ENCODE measurements at regions not wholly inside any gene's neighbourhood (a gene's known extent, or its start where the extent isn't known, plus 50 kb on each side); places are given as distances from the start of the nearest gene placed in this dataset.

DNA sequence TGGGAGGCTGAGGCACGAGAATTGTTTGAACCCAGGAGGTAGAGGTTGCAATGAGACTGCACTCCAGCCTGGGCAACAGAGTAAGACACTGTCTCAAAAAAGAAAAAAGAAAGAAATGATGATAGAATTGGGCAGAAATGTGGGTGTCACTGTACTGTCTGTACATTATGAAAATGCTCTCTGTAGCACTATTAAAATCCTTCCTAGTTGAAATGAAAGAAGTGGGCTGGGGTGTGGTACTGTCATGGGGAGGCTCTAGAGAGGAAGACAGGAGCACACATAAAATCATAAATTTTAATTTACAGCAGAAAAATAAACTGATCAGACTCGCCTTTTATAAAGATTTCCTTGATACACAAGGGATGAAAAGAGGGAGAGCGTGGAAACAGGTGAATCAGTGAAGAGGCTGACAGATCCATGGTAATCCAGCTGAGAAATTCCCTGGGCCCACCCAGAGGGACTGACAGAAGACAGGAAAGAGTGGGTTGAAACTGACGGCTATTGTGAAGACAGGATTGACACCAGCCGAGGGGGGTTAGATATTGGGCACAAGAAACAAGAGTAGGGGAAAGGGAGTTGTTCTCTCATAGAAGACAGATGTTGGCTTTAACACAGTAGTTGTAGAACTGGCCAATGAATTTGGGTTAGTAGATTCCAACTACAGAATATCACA is 96.4 kb upstream of the ATL2 start:
- H3K4me1 ChIP-seq (ENCODE audit: insufficient read depth, low read length, poor library complexity, severe bottlenecking), result no peaks in the 10 kb centered on the region
- H3K9ac ChIP-seq (ENCODE audit: low read depth, low read length, poor library complexity, severe bottlenecking), result no peak overlapping the region
- H3K4me3 ChIP-seq (ENCODE audit: low read length, poor library complexity, severe bottlenecking), result no peak overlapping the region
- no peaks in the 10 kb centered on the region for H3K79me2 ChIP-seq (ENCODE audit: insufficient read depth, low read length)
- H3K36me3 ChIP-seq (ENCODE audit: insufficient read depth, low read length), result no peaks in the 10 kb centered on the region
- H3K9me2 ChIP-seq (replicated peaks; ENCODE audit: low read depth, low read length), result no peaks in the 10 kb centered on the region
- no peak overlapping the region for H2AFZ ChIP-seq (ENCODE audit: low read length)
- H3F3A ChIP-seq (ENCODE audit: low read depth), result no peaks in the 10 kb centered on the region
- no peaks in the 10 kb centered on the region for H4K20me1 ChIP-seq (ENCODE audit: insufficient read depth, low read length, poor library complexity, severe bottlenecking)
- TF ChIP-seq, protein P1, sequence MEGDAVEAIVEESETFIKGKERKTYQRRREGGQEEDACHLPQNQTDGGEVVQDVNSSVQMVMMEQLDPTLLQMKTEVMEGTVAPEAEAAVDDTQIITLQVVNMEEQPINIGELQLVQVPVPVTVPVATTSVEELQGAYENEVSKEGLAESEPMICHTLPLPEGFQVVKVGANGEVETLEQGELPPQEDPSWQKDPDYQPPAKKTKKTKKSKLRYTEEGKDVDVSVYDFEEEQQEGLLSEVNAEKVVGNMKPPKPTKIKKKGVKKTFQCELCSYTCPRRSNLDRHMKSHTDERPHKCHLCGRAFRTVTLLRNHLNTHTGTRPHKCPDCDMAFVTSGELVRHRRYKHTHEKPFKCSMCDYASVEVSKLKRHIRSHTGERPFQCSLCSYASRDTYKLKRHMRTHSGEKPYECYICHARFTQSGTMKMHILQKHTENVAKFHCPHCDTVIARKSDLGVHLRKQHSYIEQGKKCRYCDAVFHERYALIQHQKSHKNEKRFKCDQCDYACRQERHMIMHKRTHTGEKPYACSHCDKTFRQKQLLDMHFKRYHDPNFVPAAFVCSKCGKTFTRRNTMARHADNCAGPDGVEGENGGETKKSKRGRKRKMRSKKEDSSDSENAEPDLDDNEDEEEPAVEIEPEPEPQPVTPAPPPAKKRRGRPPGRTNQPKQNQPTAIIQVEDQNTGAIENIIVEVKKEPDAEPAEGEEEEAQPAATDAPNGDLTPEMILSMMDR (conservative IDR thresholded peaks at IDR 0.05; ENCODE audit: low read length), result no peak
- TF ChIP-seq EZH2phosphoT487 (IDR thresholded peaks at IDR 0.05; ENCODE audit: borderline replicate concordance), result no peak
- no peak overlapping the region for H3K4me2 ChIP-seq (ENCODE audit: low read depth, low read length, poor library complexity, severe bottlenecking)
- H3K27me3 ChIP-seq (ENCODE audit: insufficient read depth, low read length, poor library complexity, severe bottlenecking), result no peaks in the 10 kb centered on the region
- H3K9me3 ChIP-seq (ENCODE audit: insufficient read depth, low read depth, low read length), result no peaks in the 10 kb centered on the region

DNA sequence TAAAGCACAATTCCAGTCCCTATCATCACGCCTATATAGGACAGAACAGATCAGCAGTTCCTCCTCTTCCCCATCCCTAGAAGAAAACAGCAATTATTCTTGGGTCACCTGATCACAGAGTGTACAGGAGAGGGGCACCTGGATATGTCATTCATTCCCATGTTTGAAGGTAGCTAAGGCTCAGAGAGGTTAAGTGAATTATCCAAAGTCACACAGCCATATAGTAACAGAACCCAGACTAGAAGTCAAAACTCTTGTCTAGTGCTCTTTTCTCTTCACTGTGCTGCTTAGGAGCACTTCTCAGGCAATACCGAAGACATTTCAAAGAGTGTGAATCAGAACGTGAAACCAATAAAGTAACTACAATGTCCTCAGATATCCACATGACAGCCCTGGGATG is 93.0 kb upstream of the ATL2 start:
- no peaks in the 10 kb centered on the region for H3K79me2 ChIP-seq (ENCODE audit: insufficient read depth, low read length)
- no peaks in the 10 kb centered on the region for H3K36me3 ChIP-seq (ENCODE audit: insufficient read depth, low read length)
- H4K20me1 ChIP-seq (ENCODE audit: insufficient read depth, low read length, poor library complexity, severe bottlenecking), result no peaks in the 10 kb centered on the region
- no peak overlapping the region for H2AFZ ChIP-seq (ENCODE audit: low read length)
- no peak for TF ChIP-seq EZH2phosphoT487 (IDR thresholded peaks at IDR 0.05; ENCODE audit: borderline replicate concordance)
- TF ChIP-seq, protein P1 (conservative IDR thresholded peaks at IDR 0.05; ENCODE audit: low read length), result no peak
- no peaks in the 10 kb centered on the region for H3K9me3 ChIP-seq (ENCODE audit: insufficient read depth, low read depth, low read length)
- H3K4me3 ChIP-seq (ENCODE audit: low read length, poor library complexity, severe bottlenecking), result no peak overlapping the region
- no peaks in the 10 kb centered on the region for H3K27me3 ChIP-seq (ENCODE audit: insufficient read depth, low read length, poor library complexity, severe bottlenecking)
- H3K4me2 ChIP-seq (ENCODE audit: low read depth, low read length, poor library complexity, severe bottlenecking), result no peak overlapping the region
- no peaks in the 10 kb centered on the region for H3K9me2 ChIP-seq (replicated peaks; ENCODE audit: low read depth, low read length)
- H3K9ac ChIP-seq (ENCODE audit: low read depth, low read length, poor library complexity, severe bottlenecking), result no peak overlapping the region
- no peaks in the 10 kb centered on the region for H3F3A ChIP-seq (ENCODE audit: low read depth)
- H3K4me1 ChIP-seq (ENCODE audit: insufficient read depth, low read length, poor library complexity, severe bottlenecking), result no peaks in the 10 kb centered on the region

DNA sequence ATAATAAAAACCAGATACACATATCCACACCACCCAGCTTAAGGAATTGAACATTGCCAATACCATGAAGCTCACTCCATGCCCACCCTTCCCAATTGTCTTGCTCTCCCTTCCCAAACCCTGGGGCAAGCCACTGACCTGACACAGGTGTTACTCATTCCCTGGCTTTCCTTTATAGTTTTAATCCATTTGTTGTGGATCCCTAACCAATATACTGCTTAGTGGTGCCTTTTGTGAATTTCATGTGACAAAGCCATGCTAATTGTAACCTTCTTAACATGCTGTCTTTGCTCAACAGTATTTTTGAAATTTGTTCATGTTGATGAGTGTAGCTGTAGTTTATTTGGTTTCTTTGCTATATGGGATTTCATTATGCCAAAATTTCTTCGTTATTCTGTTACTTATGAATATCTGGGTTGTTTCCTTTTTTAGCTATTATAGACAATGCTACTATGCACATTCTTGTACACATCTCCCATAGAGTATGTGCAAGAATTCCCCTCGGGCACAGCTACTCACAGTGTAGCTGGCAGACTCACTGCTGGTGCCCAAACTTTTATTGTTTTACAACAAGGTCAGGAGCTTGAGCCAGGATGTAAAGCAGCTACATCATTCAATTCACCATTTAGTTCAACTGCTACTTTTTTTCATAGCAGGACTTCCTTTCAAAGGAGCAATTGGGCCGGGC is 90.8 kb upstream of the ATL2 start:
- no peak for TF ChIP-seq EZH2phosphoT487 (IDR thresholded peaks at IDR 0.05; ENCODE audit: borderline replicate concordance)
- TF ChIP-seq, protein P1 (conservative IDR thresholded peaks at IDR 0.05; ENCODE audit: low read length), result no peak
- H3K4me3 ChIP-seq (ENCODE audit: low read length, poor library complexity, severe bottlenecking), result no peak overlapping the region

More for the DNA sequence above, 90.8 kb upstream of the ATL2 start:
- Histone ChIP-seq H3K9me3 (ENCODE audit: insufficient read depth, low read depth, low read length) (no peaks in the 10 kb centered on the region), H3K9me2 (replicated peaks; ENCODE audit: low read depth, low read length) (no peaks in the 10 kb centered on the region), H2AFZ (ENCODE audit: low read length) (no peak overlapping the region), H3K79me2 (ENCODE audit: insufficient read depth, low read length) (no peaks in the 10 kb centered on the region), H3K9ac (ENCODE audit: low read depth, low read length, poor library complexity, severe bottlenecking) (no peak overlapping the region), H3K27me3 (ENCODE audit: insufficient read depth, low read length, poor library complexity, severe bottlenecking) (no peaks in the 10 kb centered on the region), H3F3A (ENCODE audit: low read depth) (no peaks in the 10 kb centered on the region), H3K4me1 (ENCODE audit: insufficient read depth, low read length, poor library complexity, severe bottlenecking) (no peaks in the 10 kb centered on the region), H4K20me1 (ENCODE audit: insufficient read depth, low read length, poor library complexity, severe bottlenecking) (no peaks in the 10 kb centered on the region), H3K36me3 (ENCODE audit: insufficient read depth, low read length) (no peaks in the 10 kb centered on the region), H3K4me2 (ENCODE audit: low read depth, low read length, poor library complexity, severe bottlenecking) (no peak overlapping the region)
